GM18520 (cell line): ENCODE measurements at regions not wholly inside any gene's neighbourhood (a gene's known extent, or its start where the extent isn't known, plus 50 kb on each side); places are given as distances from the start of the nearest gene placed in this dataset.
A peak's percentile ranks its signal among the peaks of the same experiment; 100 is the strongest.

Experiments
- ATAC-seq: cut with Tn5 transposase; IDR thresholded peaks from one replicate; pipeline ENCODE4 v1.9.1; 2021; ENCODE audit not compliant: unreplicated experiment

GRCh38 chr17:72512649-72513556 is 392.1 kb downstream of the SOX9 start:
- peak; percentile 37 for ATAC-seq

GRCh38 chr17:72514321-72514861 is 393.6 kb downstream of the SOX9 start:
- ATAC-seq, result no peak

GRCh38 chr17:72514891-72515290 is 394.1 kb downstream of the SOX9 start:
- ATAC-seq, result no peak

- ATAC-seq, result no peak
These were observed 394.7 kb downstream of the SOX9 start for GRCh38 chr17:72515291-72516065.

GRCh38 chr17:72516772-72517399 is 396.1 kb downstream of the SOX9 start:
- ATAC-seq, result no peak

GRCh38 chr17:72517413-72518158 is 396.8 kb downstream of the SOX9 start:
- ATAC-seq, result no peak

- no peak for ATAC-seq
These were observed 397.4 kb downstream of the SOX9 start for GRCh38 chr17:72518159-72518732.

- ATAC-seq, result no peak
These were observed 398.2 kb downstream of the SOX9 start for GRCh38 chr17:72518753-72519597.

- no peak for ATAC-seq
These were observed 398.7 kb downstream of the SOX9 start for GRCh38 chr17:72519598-72519936.

- peak; percentile 88 for ATAC-seq
These were observed 400.0 kb downstream of the SOX9 start for GRCh38 chr17:72520665-72521303.

GRCh38 chr17:72523491-72523890 is 402.7 kb downstream of the SOX9 start:
- no peak for ATAC-seq

GRCh38 chr17:72525225-72526015 is 404.6 kb downstream of the SOX9 start:
- no peak for ATAC-seq

GRCh38 chr17:72526769-72527168 is 405.9 kb downstream of the SOX9 start:
- ATAC-seq, result no peak

GRCh38 chr17:72527789-72528188 is 407.0 kb downstream of the SOX9 start:
- no peak for ATAC-seq

- no peak for ATAC-seq
These were observed 407.9 kb downstream of the SOX9 start for GRCh38 chr17:72528683-72529082.

GRCh38 chr17:72529386-72529785 is 408.6 kb downstream of the SOX9 start:
- ATAC-seq, result no peak

- no peak for ATAC-seq
These were observed 409.6 kb downstream of the SOX9 start for GRCh38 chr17:72530454-72530853.

GRCh38 chr17:72531729-72532128 is 410.9 kb downstream of the SOX9 start:
- no peak for ATAC-seq
